Chondrocyte (in vitro differentiated cells): ENCODE measurements at regions not wholly inside any gene's neighbourhood (a gene's known extent, or its start where the extent isn't known, plus 50 kb on each side); places are given as distances from the start of the nearest gene placed in this dataset.

ENCODE experiments used
- DNase-seq: peaks from one replicate; pipeline ENCODE4 v3.0.0; 2021; ENCODE audit warnings: mixed read lengths, low spot score
- H3K27ac Mint-ChIP-seq: one replicate; pipeline ENCODE4 v1.8.0; 2021; ENCODE audit warnings: mild to moderate bottlenecking, moderate library complexity, mixed read lengths; ENCODE audit not compliant: unreplicated experiment
- H3K27me3 Mint-ChIP-seq: 2 replicates; pipeline ENCODE4 v1.8.0; 2021; ENCODE audit warnings: low read depth, mixed read lengths
- H3K36me3 Mint-ChIP-seq: 2 replicates; pipeline ENCODE4 v1.8.0; 2021; ENCODE audit warnings: low read depth, mixed read lengths
- H3K4me1 Mint-ChIP-seq: 2 replicates; pipeline ENCODE4 v1.8.0; 2021; ENCODE audit warnings: low read depth, mild to moderate bottlenecking, mixed read lengths
- H3K4me3 Mint-ChIP-seq: one replicate; pipeline ENCODE4 v1.8.0; 2021; ENCODE audit warnings: mild to moderate bottlenecking, moderate library complexity, mixed read lengths; ENCODE audit not compliant: unreplicated experiment
- H3K9me3 Mint-ChIP-seq: 2 replicates; pipeline ENCODE4 v1.8.0; 2021; ENCODE audit warnings: low read depth, mixed read lengths
- TF ChIP-seq, protein P1 (sequence below): fragments of 200-600 bp; sonication (generic); IDR thresholded peaks from 2 replicates; pipeline ENCODE4 v1.5.0; 2021; ENCODE audit warnings: antibody characterized with exemption, mild to moderate bottlenecking, moderate library complexity

GRCh38 chr2:124241-124880, 78.1 kb upstream of the FAM110C start:
- Mint-ChIP-seq H3K4me1 (no peaks in the 10 kb centered on the region), H3K36me3 (no peaks in the 10 kb centered on the region), H3K27ac (no peak overlapping the region), H3K9me3 (peaks cover 6% of the 10 kb centered on the region), H3K4me3 (no peak overlapping the region), H3K27me3 (peaks cover 10% of the 10 kb centered on the region)
- TF ChIP-seq, protein P1, sequence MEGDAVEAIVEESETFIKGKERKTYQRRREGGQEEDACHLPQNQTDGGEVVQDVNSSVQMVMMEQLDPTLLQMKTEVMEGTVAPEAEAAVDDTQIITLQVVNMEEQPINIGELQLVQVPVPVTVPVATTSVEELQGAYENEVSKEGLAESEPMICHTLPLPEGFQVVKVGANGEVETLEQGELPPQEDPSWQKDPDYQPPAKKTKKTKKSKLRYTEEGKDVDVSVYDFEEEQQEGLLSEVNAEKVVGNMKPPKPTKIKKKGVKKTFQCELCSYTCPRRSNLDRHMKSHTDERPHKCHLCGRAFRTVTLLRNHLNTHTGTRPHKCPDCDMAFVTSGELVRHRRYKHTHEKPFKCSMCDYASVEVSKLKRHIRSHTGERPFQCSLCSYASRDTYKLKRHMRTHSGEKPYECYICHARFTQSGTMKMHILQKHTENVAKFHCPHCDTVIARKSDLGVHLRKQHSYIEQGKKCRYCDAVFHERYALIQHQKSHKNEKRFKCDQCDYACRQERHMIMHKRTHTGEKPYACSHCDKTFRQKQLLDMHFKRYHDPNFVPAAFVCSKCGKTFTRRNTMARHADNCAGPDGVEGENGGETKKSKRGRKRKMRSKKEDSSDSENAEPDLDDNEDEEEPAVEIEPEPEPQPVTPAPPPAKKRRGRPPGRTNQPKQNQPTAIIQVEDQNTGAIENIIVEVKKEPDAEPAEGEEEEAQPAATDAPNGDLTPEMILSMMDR, result no peak
- DNase-seq, result no peak

DNA sequence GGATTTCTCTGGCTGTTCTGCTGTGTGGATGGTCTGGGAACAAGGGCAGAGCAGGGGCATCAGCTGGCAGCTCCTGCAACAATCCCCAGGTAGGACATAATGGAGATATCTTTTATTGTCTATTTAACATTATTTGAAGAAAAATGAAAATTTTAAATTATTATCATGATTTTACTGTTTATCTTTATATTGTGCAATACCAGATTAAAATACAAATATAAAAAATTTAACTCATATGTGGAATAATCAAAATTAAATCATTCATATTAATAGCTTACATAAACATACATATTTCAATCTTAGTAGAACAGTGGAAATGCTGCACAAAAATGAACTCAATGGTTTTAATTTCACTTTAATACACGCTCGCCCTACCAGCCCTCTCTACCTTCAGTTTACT, 70.6 kb upstream of the FAM110C start:
- H3K9me3 Mint-ChIP-seq, result no peaks in the 10 kb centered on the region
- no peak for DNase-seq
- H3K27ac Mint-ChIP-seq, result no peak overlapping the region
- TF ChIP-seq, protein P1, result no peak
- no peaks in the 10 kb centered on the region for H3K36me3 Mint-ChIP-seq
- peaks cover 9% of the 10 kb centered on the region for H3K27me3 Mint-ChIP-seq
- H3K4me3 Mint-ChIP-seq, result no peak overlapping the region
- H3K4me1 Mint-ChIP-seq, result peaks cover 7% of the 10 kb centered on the region

DNA sequence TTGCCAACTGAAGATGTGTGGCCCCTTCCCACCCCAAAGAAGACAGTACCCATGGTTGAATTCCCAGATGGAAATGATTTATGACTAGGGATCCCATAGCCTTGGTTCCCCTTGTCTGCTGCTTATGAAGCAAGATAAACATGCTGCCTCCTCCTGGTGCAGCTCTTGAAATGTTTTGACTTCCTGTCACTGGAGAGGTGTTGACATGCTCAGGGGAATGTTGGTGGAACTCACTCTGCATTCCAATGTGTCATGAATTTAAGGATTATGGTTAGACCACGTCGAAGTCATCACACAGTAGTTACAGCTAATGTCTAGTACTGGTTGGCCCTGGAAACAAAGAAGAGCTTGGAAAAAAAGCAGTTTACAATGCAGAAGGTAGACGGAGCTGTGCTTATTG, 69.0 kb upstream of the FAM110C start:
- DNase-seq, result no peak
- Mint-ChIP-seq H3K27ac (no peak overlapping the region), H3K27me3 (peaks cover 4% of the 10 kb centered on the region), H3K9me3 (no peaks in the 10 kb centered on the region), H3K36me3 (no peaks in the 10 kb centered on the region), H3K4me3 (no peak overlapping the region), H3K4me1 (peaks cover 7% of the 10 kb centered on the region)
- TF ChIP-seq, protein P1, result peak; percentile 46

- TF ChIP-seq, protein P1, result no peak
- H3K4me1 Mint-ChIP-seq, result peaks cover 7% of the 10 kb centered on the region
- no peak overlapping the region for H3K4me3 Mint-ChIP-seq
- peaks cover 6% of the 10 kb centered on the region for H3K27me3 Mint-ChIP-seq
- H3K27ac Mint-ChIP-seq, result no peak overlapping the region
- DNase-seq, result no peak
- H3K36me3 Mint-ChIP-seq, result no peaks in the 10 kb centered on the region
- no peaks in the 10 kb centered on the region for H3K9me3 Mint-ChIP-seq
Observed at GRCh38 chr2:114616-115015, 68.3 kb upstream of the FAM110C start.

DNA sequence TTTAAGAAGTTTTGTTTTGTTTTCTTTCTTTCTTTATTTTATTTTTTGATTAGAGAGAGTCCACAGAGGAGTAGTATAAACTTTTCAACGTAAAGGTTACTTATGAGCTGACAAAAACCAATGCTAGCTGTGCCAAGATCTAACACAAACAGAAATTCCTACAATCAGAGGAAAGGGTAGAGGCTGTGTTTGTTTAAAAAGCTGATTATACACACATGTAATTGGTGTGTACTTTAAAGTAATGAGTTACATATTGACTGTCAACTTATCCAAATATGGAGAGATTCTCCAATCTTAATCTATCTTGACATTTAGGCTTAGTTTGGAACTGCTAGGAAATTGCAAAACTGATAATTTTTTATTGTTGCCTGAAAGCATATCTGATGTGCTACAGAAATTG, 63.7 kb upstream of the FAM110C start:
- no peak for DNase-seq
- Mint-ChIP-seq H3K4me3 (no peak overlapping the region), H3K27ac (no peak overlapping the region), H3K27me3 (peaks cover 10% of the 10 kb centered on the region), H3K9me3 (peaks cover 19% of the 10 kb centered on the region), H3K4me1 (no peaks in the 10 kb centered on the region), H3K36me3 (peaks cover 7% of the 10 kb centered on the region)
- TF ChIP-seq, protein P1, result no peak
